Mucosa of descending colon (tissue), 3 donors: ENCODE measurements at regions not wholly inside any gene's neighbourhood (a gene's known extent, or its start where the extent isn't known, plus 50 kb on each side); places are given as distances from the start of the nearest gene placed in this dataset.
"Not testable (repeated sequence)": the region's sequence is repeated elsewhere in the genome, so short reads cannot be mapped to it uniquely, and the experiment has no call there.

Experiments used
- ATAC-seq: fragments of 200-7000 bp; cut with Tn5 transposase; one replicate; pipeline ENCODE4 v1.9.1; 2020; ENCODE audit warnings: mild to moderate bottlenecking, moderate library complexity
- DNase-seq, 3 donors: peaks; one replicate each; pipeline ENCODE4 v3.0.0-alpha.2; 2020
- H3K36me3 ChIP-seq: fragments of 200-600 bp; one replicate; pipeline ENCODE4 v1.8.0; 2021; ENCODE audit warnings: low read depth, mild to moderate bottlenecking
- H3K4me1 ChIP-seq: fragments of 200-600 bp; one replicate; pipeline ENCODE4 v1.8.0; 2021; ENCODE audit warnings: low read depth, mild to moderate bottlenecking
- H3K4me3 ChIP-seq: fragments of 200-600 bp; one replicate; pipeline ENCODE4 v1.8.0; 2021; ENCODE audit warnings: mild to moderate bottlenecking
- H3K9me3 ChIP-seq: fragments of 200-600 bp; one replicate; pipeline ENCODE4 v1.8.0; 2021; ENCODE audit warnings: mild to moderate bottlenecking
- intact Hi-C, 2 donors: fragments of 100-400 bp; cut with DNase I in 1 of 2; cut with micrococcal nuclease in 1 of 2; formaldehyde crosslinking; loops; one replicate each; pipeline versions ENCODE4 v1.11.0 to v1.11.1; 2022; cut with DNase I, micrococcal nuclease
- TF ChIP-seq, protein P1 (sequence below): fragments of 200-600 bp; IDR thresholded peaks from one replicate; pipeline ENCODE4 v1.8.0; 2022; ENCODE audit warnings: antibody characterized with exemption, mild to moderate bottlenecking
- donor health status: DM: no; HTN: no; CAD: no; lungs with moderate emphysema.
- donor health status: DM: no; HTN: no; CAD: no.
- donor health status: DM: no; HTN: yes; CAD: no.

GRCh38 chr3:21220944-21221343 is 530.1 kb downstream of the ZNF385D start:
- TF ChIP-seq, protein P1, sequence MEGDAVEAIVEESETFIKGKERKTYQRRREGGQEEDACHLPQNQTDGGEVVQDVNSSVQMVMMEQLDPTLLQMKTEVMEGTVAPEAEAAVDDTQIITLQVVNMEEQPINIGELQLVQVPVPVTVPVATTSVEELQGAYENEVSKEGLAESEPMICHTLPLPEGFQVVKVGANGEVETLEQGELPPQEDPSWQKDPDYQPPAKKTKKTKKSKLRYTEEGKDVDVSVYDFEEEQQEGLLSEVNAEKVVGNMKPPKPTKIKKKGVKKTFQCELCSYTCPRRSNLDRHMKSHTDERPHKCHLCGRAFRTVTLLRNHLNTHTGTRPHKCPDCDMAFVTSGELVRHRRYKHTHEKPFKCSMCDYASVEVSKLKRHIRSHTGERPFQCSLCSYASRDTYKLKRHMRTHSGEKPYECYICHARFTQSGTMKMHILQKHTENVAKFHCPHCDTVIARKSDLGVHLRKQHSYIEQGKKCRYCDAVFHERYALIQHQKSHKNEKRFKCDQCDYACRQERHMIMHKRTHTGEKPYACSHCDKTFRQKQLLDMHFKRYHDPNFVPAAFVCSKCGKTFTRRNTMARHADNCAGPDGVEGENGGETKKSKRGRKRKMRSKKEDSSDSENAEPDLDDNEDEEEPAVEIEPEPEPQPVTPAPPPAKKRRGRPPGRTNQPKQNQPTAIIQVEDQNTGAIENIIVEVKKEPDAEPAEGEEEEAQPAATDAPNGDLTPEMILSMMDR: no peak
- no peaks in the 10 kb centered on the region for H3K4me1 ChIP-seq
- DNase-seq: no peak
- no peak for ATAC-seq
- no peak overlapping the region for H3K4me3 ChIP-seq
- peaks cover 40% of the 10 kb centered on the region for H3K9me3 ChIP-seq
- intact Hi-C loops: no loop called here
- H3K36me3 ChIP-seq: no peaks in the 10 kb centered on the region

- Histone ChIP-seq H3K9me3 (peaks cover 65% of the 10 kb centered on the region), H3K36me3 (no peaks in the 10 kb centered on the region), H3K4me1 (no peaks in the 10 kb centered on the region), H3K4me3 (no peak overlapping the region)
- ATAC-seq (no peak), DNase-seq (no peak)
- TF ChIP-seq, protein P1: no peak
- intact Hi-C loops: no loop called here
Observed at GRCh38 chr3:21216598-21216997, 534.4 kb downstream of the ZNF385D start.

DNA sequence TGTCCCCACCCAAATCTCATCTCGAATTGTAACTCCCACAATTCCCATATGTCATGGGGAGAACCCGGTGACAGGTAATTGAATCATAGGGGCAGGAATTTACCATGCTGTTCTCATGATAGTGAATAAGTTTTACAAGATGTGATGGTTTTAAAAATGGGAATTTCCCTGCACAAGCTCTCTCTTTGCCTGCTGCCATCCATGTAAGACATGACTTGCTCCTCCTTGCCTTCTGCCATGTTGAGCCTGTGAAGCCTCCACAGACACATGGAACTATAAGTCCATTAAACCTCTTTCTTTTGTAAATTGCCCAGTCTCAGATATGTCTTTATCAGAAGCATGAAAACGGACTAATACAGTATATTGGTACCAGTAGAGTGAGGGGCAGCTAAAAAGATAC is 546.9 kb downstream of the ZNF385D start:
- intact Hi-C loops, H3K4me1 ChIP-seq, DNase-seq, ATAC-seq, H3K36me3 ChIP-seq, H3K4me3 ChIP-seq: not testable (repeated sequence)
- H3K9me3 ChIP-seq: peaks cover 72% of the 10 kb centered on the region

DNA sequence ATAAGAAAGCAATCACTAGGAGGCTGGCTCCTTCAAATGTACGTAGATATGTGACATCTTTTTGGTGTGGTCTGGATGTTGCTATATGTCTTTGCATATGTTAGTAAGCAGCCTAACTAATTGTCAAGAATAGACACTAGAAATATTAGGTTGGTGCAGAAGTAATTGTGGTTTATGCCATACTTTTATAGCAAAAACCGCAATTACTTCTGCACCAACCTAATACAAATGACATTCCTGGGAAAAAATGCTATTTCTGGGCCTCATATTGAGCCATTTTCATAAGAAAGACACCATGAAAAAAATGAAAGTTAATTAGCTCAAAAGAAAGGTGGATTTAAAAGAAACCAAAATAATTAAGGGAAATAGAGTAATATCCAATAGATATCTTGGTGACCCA is 555.8 kb downstream of the ZNF385D start:
- H3K4me3 ChIP-seq: no peak overlapping the region
- ATAC-seq (no peak), DNase-seq (no peak)
- H3K9me3 ChIP-seq: peaks cover 17% of the 10 kb centered on the region
- H3K36me3 ChIP-seq: no peaks in the 10 kb centered on the region
- no peaks in the 10 kb centered on the region for H3K4me1 ChIP-seq
- TF ChIP-seq, protein P1: no peak
- intact Hi-C loops: no loop called here

DNA sequence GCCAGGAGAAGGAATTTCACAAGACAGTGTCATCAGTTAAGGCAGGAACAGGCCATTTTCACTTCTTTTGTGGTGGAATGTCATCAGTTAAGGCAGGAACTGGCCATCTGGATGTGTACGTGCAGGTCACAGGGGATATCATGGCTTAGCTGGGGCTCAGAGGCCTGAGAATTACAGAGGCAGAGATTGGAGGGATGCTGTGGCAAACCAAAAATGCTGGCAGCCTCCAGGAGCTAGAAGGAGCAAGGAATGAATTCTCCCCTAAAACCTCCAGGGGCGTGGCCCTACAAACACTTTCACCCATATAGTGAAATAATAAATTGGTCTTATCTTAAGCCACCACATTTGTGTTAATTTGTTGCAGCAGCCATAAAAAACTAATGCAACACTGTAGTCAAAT is 557.0 kb downstream of the ZNF385D start:
- H3K4me3 ChIP-seq, H3K36me3 ChIP-seq, DNase-seq, ATAC-seq, H3K4me1 ChIP-seq, intact Hi-C loops: not testable (repeated sequence)
- H3K9me3 ChIP-seq: peaks cover 13% of the 10 kb centered on the region

DNA sequence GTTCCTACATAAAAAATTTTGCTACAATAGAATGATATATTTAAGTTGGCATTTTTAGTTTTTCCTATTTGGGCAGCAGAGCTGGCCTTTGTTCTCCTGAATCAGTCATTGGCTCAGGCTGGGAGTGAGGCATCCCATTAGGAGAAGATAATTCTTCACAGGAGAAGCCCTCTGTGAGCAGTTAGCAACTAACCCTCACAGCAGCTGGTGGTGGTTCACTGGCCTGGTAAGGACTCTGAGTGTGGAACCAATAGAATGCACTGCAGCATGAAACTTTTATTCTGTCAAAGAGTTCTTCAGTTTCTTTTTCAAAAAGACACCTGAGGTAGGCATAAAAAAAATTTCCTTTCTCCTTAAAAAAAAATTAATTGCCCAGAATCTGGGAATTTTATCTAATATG is 562.6 kb downstream of the ZNF385D start:
- ATAC-seq (no peak), DNase-seq (no peak)
- Histone ChIP-seq H3K36me3 (no peaks in the 10 kb centered on the region), H3K9me3 (peaks cover 19% of the 10 kb centered on the region), H3K4me1 (no peaks in the 10 kb centered on the region), H3K4me3 (no peak overlapping the region)
- intact Hi-C loops: no loop called here
- TF ChIP-seq, protein P1: no peak

DNA sequence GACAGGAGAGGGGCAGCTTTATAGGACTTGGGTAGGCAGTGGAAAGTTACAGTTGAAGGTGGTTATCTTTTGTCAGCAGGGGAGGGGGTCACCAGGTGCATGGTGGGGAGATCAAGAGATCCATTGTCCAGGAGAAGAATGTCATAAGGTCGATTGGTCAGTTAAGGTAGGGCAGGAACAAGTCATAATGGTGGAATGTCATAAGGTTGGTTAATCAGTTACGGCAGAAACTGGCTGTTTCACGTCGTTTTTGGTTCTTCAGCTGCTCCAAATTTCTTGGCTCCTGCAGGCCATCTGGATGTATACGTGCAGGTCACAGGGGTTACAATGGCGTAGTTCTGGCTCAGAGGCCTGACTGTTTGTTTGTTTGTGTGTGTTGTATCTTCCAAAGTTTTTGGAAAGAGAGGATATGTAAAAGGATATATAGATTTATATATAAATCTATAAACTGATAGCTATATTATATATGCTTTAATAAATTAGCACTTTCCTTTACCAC is 565.1 kb downstream of the ZNF385D start:
- TF ChIP-seq, protein P1: no peak
- no peak for DNase-seq
- intact Hi-C loops: no loop called here

More for the DNA sequence above, 565.1 kb downstream of the ZNF385D start:
- Histone ChIP-seq H3K4me3 (no peak overlapping the region), H3K36me3 (no peaks in the 10 kb centered on the region), H3K9me3 (peaks cover 19% of the 10 kb centered on the region), H3K4me1 (no peaks in the 10 kb centered on the region)
- ATAC-seq: no peak
